NCI-H1417 (cell line): ENCODE measurements at regions not wholly inside any gene's neighbourhood (a gene's known extent, or its start where the extent isn't known, plus 50 kb on each side); places are given as distances from the start of the nearest gene placed in this dataset.

ENCODE experiments used
- DNase-seq, 3 experiments: peaks; one replicate each; lab custom pipeline; 2025; lab: John Stamatoyannopoulos, UW

DNA sequence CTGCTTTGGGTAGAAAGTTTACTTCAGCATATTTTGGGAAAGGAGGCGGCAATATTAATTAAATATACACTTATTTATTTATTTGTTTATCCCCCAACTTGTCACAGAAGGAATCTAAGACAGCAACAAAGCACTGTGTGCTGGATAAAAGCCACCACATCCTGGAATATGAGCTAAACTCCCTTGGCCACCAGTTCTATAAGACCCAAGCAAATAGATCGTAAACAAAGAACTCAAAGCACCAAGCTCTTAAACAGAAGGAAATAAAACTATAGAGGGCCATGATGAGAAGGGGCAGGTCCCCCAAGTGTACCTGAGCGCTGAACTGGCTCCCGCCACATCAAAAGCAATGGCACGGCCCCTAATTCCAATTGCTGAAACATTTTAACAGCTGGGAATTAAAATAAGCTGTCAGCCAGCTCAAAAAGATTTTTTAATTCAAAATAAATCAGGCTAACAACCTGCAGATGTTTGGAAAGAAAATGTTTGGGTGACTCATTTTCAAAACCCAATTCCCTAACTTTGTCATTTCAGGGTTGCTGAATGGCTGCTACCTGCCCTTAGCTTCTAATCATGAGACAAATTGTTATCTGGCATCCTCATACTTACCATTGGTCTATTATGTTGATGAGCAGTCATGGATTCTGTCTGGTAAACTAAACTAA lies 127.1 kb downstream of the SLC30A10 start:
- DNase-seq = no peak

DNA sequence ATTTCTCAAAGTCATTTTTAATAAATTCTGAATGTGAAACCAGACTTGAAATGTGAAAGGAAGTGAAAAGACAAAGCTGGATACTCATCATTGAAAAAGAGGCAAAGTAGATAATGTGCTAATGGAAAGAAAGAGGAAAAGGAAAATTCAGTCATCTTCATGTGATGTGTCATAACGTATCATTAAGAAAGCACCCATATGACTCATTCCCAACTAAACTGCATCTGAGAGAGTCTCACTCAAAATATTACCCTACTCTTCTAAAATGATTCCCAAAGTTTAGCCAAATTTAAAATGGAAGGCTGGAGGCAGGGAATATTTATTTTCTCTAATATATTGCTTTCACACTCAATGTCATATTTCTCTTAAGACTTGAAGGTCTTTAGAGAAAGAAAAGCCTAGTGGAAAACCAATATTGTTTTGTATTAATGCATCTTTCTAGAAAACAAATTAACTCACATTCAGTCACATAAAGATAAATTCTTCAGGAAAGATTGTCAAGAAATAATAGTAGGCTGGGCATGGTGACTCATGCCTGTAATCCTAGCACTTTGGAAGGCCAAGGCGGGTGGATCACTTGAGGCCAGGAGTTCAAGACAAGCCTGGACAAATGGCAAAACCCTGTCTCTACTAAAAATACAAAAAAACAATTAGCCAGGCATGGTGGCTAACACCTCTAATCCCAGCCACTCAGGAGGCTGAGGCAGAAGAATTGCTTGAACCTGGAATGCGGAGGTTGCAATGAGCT lies 129.9 kb downstream of the SLC30A10 start:
- DNase-seq = no peak

DNA sequence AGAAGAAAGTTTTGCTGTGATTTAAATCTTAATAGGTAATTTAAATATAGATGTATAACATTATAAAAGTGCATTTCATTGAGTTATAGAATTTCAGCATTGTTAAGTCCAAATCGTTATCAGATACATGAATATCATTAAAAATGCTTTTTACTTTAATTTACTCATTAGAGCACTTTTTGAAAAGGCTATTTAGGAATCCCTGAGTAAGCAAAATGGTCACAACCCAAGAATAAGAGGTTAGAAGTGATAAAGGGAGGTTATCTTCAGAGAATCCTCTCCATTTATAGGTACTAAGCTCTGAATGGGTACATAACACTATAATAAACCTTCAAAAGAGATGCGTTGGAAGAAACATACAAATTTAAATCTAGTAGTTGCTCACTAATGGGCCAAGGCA lies 130.7 kb downstream of the SLC30A10 start:
- DNase-seq = no peak

DNA sequence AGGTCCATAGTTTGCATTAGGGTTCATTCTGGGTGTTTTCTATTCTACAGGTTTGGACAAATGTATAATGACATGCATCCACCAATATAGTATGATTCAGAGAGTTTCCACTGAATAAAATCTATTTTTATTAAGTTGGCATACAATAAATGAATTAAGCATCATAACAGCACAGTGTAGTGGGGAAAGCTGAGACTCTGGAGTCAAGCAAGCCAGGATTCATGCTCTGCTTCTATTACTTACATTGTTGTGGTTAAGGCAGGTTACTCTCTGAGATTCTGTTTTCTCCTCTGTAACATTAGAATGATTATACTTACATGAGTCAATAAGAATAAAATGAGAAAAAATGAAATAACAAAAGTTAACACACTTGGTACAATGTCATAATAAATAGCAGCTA lies 131.3 kb downstream of the SLC30A10 start:
- no peak for DNase-seq

DNA sequence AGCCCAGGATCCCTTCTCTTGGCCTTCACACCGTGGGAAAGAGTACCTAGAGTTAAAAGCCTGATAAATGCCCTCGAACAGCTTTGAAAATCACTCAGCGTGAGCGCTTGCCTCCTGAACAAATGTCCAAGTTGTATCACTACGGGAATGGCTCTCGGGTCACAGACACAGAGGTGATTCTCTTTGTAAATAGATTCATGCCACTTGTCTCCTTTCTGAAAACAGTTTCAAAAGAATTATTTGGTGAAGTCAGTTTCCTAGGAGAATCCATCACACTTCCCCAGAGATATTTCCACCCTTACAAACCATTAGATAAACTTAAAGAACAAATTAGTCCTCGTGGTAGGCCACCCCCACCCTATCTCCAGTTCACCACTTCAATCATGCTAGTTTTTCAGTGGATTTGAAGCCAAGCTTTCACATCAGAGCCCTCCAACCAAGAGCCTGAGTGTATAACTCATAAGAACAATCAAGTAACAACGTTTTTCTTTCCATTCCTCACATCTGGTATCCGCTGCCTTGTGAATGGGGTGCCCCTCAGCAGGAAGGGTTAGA lies 132.9 kb downstream of the SLC30A10 start:
- DNase-seq = no peak

DNA sequence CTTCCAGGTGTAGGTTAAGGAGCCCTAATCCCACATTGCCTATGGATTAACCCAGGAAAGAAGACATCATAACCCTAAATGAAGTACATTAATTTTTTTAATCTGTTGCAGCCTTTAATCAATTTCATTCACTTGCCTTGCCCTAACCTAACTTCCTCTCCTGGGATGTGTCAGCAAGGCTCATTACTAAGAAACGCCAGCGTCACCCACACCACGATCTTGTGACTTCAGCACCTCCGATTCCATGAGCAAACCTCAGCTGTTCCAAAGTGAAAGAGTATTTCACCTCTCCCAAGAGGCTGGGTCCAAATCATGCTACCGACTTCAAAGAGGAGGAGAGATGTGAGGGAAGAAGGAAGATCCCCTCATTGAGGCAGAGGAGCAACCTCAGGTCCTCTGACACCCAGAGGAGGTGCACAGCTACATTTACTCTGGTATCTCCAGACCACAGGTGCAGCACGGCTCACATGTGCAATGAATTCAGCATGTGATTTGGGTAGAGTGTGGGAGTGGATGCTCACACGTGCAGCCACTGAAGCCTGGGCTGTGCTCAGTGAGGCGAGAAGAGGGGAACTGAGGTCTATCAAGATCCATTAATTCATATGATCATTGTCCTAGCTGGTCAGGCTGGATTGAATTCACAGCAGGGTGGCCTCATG lies 134.1 kb downstream of the SLC30A10 start:
- no peak for DNase-seq

DNA sequence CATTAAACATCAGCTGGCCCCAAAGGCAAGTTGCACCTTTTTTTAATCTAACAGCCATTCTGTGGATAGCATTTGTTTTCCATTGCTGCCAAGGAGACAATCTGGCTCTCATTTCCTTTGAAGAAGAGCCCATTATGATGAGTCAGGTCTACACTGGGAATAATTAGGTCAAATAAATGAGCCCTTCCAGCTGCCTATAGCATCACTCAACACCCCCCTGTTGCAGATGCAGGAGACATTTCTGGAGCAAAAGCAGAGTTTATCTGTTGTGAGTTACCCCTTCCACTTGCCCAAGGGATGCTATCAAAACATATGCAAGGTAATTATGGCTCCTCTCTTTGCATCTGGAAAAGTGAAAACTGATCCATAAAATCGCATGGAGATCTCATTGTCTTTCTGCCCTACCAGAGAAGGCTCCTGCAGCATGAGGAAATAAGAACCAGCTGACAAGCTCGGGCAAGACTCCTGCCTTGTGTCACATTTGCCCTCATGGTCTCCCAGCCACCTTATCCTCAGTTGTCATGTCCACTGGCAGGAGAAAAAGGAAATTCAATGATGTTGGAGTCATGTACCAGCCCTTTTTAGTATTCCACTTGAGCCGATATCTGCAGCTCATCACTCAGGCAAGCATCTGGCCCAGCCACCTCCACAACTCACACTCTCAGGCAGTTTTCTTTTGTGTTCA lies 135.9 kb downstream of the SLC30A10 start:
- DNase-seq = peak in 2 of 3 experiments; percentile 11 to 36

DNA sequence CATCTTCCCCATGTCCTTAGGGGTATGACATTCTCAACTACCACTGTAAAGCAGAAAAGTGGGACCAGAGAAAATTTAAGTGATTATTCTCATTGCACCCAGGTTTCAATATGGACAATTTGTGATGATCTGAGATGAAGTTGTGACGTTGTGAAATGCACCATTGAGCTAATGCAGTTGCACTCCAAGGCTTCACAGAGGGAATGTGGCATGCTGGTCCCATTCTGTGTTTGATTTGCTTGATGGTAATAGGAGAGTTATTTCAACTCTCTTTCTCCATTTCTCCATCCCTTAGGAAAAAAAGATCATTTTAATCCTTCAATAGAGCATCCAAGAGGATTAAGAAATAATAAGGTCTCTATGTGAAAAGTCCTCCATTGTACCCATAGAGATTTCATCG lies 136.6 kb downstream of the SLC30A10 start:
- DNase-seq = no peak

DNA sequence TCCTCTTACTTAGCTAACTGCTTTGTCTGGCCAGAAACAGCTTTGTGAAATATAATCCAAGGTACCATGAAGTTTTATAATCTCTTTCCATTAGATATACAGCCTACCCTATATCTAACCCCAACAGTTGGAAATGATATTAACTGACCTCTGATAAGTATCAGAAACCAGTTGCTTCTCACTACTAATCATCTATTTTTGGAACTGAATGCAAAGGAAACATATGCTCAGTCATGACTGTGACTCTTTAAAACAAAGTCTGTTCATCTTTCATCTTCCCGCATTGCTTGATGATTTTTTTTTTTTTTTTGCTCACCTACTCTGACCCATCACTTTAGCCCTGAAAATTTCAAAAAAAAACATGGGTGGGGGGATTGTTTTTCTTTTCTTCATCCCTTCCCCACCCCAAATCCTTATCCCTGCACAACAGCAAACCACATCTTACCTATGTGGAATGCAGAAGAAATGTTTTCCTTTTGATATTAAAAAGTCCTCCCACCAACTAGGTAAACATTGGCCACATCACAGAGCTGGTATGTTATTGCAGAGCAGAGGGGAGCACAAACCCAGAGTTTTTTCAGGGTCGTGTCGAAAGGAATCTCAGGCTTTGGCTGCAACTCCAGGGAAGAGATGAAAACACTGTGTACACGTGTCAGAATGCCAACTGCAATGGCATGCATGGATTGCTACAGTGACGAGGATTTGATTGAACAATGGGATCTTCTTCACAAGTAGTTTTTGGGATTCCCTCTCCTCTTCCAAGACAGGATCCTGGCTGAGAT lies 137.3 kb downstream of the SLC30A10 start:
- DNase-seq = no peak

DNA sequence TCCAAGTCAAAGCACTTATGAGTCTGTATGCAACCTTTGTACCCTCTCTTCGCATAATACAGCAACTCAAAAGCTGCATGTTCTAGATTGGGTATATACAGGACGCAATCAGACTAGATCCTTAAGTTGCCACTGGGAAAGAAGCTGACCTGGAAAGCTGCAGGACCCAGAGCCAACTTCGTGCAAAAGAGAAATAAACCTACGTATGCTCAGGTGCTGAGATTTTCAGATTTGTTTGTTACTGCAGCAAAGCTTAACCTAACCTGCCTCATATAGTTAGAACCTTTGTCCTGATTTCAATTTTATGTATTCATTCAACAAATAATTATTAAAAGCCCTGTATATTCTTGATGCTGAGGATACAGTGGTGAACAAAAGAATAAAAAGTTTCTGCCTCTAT lies 139.7 kb downstream of the SLC30A10 start:
- no peak for DNase-seq

DNA sequence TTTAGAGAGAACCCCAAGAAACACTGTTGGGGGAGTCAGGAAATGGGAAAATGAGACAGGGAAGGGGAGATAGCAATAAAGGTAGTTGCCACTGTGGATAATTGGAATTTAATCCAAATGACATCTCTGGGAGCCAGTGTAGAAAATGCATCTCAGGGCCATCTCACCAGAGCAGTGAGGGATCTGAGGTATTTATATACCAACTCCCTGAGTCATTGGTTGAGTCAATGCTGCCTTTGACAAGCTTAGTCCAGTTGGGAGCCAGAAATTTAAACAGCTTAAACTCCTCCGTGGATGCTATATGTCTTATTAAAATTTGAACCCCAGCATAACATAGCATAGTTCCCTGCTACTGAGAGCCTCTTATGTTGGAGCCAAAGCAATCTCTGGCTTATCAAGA lies 140.3 kb downstream of the SLC30A10 start:
- DNase-seq = no peak

DNA sequence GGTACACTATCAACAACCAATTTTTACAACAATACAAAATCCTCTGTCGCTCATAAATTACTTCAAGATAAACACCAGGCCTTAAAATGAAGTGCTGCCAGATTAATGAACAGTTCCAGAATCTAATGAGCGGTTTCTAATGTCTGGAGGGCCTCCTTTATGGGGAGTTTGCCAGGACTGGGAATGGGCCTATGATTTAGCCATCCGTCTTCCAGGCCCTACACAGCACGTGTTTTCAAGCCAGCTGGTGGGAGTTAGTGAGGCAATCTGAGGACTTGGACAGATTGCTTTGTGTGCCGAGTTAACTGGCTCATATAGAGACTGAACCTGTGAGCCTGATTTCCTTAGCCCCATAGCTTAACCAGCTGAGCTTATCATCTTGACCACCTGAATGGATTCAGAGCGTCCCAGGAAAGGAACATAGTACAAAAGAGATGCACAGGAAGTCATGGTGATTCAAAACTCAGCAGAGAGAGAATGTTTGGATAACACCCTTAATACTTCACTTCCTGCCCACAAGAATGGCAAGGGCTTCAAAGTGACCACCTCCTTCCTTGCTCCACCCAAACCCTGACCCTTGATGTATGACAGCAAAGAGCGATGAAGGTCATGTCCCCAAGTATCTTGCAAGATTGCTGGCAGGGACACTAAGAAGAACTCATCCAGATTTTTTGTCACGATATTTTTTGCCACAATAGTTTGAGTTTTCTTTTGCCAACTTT lies 143.5 kb downstream of the SLC30A10 start:
- peak in 2 of 3 experiments; percentile 78 to 97 for DNase-seq

DNA sequence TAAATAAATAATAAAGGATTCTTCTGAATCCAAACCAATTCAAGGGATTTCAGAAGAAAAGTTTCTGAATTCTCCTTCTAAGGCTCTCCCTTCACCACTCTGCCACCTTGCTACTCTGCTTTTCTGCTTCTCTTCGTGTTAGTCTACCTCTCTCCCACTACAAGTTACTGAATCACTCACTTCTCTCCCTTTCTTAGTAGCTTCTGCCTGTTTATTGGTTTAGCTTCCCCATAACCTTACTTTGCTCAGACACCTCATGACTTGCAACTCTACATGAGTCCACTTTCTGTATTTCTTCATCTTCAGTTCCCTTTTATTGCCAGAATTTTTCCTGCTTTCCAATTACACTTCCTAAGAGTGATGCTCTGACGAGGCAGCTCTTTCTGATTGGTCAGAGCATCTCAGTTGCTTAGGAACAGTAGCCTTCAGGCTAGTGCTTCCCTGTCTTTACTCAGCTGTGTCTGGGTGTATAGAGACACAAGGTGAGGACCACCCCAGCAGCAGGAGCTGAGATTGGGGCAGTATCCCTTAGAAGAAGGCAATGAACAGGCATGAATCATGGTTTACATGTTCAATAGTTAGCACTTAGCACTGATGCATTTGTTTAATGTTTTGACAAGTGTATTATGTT lies 144.6 kb downstream of the SLC30A10 start:
- peak in 2 of 3 experiments; percentile 64 to 89 for DNase-seq

DNA sequence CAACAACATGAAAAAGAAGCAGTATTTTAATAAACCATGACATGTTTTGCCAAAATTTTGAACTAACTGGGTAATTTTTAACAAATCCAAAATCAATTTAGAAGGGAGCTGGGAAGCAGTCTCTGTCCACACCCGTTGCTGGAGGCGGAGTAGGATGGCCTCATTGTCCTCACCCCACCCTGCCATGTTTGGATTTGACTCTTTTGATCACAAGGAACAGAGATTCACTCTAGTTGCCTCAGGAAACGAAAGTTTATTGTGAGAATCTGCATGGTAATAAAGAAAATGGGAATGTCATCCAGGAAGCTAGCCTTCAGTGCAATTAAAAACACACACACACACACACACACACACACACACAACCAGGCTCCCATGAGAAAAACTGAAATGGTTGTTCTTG lies 145.4 kb downstream of the SLC30A10 start:
- DNase-seq = no peak

DNA sequence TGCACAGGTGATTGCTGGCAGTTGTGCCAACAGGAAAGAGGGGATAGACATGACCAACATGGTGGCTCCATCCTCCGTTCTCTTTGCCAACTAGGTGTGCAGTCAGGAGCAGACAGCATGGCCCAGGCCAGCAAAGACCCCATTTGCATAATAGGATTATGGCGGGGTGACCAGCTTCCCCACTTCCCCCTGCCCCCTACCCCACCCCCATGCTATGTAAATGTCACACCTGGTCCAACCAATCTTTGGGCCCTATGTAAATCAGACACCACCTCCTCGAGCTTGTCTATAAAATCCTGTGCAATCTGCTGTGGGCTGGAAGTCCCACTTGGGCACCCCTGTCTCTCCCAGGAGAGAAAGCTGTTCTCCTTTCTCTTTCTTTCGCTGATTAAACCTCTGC lies 146.0 kb downstream of the SLC30A10 start:
- no peak for DNase-seq

DNA sequence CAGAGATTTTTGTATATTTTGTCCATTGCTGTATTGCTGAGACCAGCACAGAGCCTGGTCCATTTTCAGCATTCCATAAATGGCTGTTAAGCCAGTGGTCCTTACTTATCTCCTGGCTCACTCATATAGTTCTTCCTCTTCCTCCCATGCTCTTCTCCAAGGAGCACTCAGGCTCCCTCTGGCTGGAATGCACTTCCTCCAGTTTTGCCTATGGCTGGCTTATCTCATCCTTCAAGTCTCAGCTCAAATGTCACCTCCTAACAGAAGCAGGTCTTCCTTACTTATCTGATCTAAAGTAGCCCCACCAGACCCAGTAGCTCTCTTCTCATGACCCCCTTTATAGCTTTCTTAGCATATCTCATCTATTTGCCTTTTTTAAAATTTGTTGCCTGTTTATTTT lies 146.9 kb downstream of the SLC30A10 start:
- no peak for DNase-seq

DNA sequence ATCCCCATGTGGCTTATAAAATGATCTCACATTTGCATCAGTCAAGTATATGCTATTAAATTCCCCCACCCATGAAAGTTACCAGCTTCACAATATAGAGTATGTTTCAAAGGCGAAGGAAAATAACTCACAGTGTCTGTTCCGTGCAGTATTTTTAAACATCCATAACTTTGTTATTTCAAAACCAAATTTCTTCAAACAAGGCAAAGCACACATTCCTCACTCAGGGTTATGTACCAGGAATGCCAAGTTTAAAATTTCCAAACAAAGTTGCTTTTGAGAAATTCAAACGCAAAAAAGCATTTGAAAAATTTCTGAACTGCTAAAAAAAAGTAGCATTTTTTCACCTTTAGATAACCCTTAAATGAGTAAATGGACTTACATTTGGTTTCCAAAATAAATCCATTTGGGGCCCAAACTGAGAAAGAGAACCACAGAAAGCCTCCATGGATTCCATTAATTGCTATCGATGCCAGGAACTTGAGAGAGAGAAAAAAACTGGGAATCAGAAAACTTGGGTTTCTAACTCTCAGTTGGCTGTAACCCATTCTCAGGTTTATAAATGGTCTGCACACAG lies 149.5 kb downstream of the SLC30A10 start:
- DNase-seq = no peak

DNA sequence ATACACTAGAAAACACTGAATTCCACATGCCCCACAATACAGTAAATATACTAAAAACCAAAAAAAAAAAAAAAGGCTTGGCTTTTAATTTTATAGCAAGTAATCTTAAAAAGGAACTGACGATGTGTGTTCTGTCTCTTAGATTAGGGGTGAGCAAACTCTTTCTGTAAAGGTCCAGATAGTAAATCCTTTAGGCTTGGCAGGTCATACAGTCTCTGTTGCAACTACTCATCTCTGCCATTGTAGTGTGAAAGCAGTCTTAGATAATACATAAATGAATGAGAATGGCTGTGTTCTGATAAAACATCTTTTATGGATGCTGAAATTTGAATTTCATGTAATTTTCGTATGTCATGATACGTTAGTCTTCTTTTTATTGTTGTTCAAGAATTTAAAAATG lies 150.2 kb downstream of the SLC30A10 start:
- DNase-seq = no peak

DNA sequence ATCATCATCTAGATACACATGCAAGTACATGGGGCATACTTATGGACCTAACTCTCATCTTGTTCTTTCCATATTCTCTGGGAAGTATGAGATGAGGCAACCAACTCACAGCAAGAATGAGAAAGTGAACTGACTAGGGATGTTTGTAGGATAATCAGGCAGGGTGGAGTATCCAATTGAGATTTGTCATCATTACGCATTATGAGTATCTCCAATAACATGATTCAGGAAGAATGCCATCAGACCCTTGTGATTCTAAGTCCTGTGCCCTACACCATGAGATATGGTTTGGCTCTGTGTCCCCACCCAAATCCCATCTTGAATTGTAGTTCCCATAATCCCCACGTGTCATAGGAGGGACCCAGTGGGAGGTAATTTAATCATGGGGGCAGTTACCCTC lies 154.0 kb downstream of the SLC30A10 start:
- no peak for DNase-seq

DNA sequence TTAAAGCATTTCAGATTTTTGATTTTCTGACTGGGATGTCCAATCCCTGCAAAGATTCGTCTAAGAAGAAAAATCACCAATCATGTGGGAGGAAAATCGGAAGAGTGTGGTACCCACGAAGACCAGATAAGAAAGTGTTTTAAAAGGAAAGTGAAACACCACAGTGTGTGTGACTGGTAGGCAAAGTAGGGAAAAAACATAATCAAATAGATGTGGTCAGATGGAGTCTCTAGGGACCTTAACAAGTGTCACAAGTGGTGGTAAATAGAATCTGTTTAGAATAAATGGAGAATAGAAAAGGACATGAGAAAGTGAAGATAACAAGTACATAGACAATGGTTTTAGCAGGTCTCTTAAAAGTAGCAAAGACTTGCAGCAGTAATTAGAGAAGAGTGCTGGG lies 154.6 kb downstream of the SLC30A10 start:
- peak in 1 of 3 experiments; percentile 13 for DNase-seq
